ENCODE measurements at regions not wholly inside any gene's neighbourhood (a gene's known extent, or its start where the extent isn't known, plus 50 kb on each side); places are given as distances from the start of the nearest gene placed in this dataset.

GRCh38 chr4:123055943-123056342 is 133.5 kb upstream of the NUDT6 start:
- Histone ChIP-seq H3K9me3 (ENCODE audit: control extremely low read depth in 1 of 5, control insufficient read depth in 4 of 5, insufficient read depth in 2 of 5, low read depth in 1 of 5, low read length in 4 of 5) (peaks cover 4 to 22% (median 18%) of the 10 kb centered on the region in 5 experiments), H3K27ac (ENCODE audit: insufficient read depth in 1 of 2, low read depth in 1 of 2, low read length in 2 of 2, poor library complexity in 1 of 2, severe bottlenecking in 2 of 2) (no peak overlapping the region), H3K4me3 (ENCODE audit: control insufficient read depth in 1 of 7, extremely low read depth in 1 of 7, insufficient read depth in 4 of 7, low read depth in 2 of 7, low read length in 6 of 7) (no peak overlapping the region), H3K4me1 (ENCODE audit: control extremely low read depth in 1 of 4, control insufficient read depth in 4 of 4, insufficient read depth in 4 of 4, low read length in 3 of 4) (no peaks in the 10 kb centered on the region), H3K27me3 (replicated peaks in 2 of 5; ENCODE audit: control insufficient read depth in 4 of 5, insufficient read depth in 5 of 5, low read length in 4 of 5) (no peaks in the 10 kb centered on the region), H3K36me3 (ENCODE audit: control insufficient read depth in 4 of 4, insufficient read depth in 4 of 4, low read length in 3 of 4) (peaks cover 3 to 21% (median 13%) of the 10 kb centered on the region in 4 experiments)
- POLR2A ChIA-PET = no interaction called here
- CTCF ChIA-PET = no interaction called here
- DNase-seq = no peak

- Histone ChIP-seq H3K36me3 (ENCODE audit: control insufficient read depth in 4 of 4, insufficient read depth in 4 of 4, low read length in 3 of 4) (peaks cover 0 to 11% (median 7%) of the 10 kb centered on the region in 4 experiments), H3K9me3 (ENCODE audit: control extremely low read depth in 1 of 5, control insufficient read depth in 4 of 5, insufficient read depth in 2 of 5, low read depth in 1 of 5, low read length in 4 of 5) (peaks cover 0 to 7% (median 0%) of the 10 kb centered on the region in 5 experiments), H3K27ac (ENCODE audit: insufficient read depth in 1 of 2, low read depth in 1 of 2, low read length in 2 of 2, poor library complexity in 1 of 2, severe bottlenecking in 2 of 2) (no peak overlapping the region), H3K4me3 (ENCODE audit: control insufficient read depth in 1 of 7, extremely low read depth in 1 of 7, insufficient read depth in 4 of 7, low read depth in 2 of 7, low read length in 6 of 7) (no peak overlapping the region), H3K4me1 (ENCODE audit: control extremely low read depth in 1 of 4, control insufficient read depth in 4 of 4, insufficient read depth in 4 of 4, low read length in 3 of 4) (no peaks in the 10 kb centered on the region), H3K27me3 (replicated peaks in 2 of 5; ENCODE audit: control insufficient read depth in 4 of 5, insufficient read depth in 5 of 5, low read length in 4 of 5) (no peaks in the 10 kb centered on the region)
- DNase-seq = no peak
- ChIA-PET POLR2A (no interaction called here), CTCF (no interaction called here)
- WGBS (ENCODE audit: insufficient coverage) = 99% methylated on average over 6 of the region's 6 CpGs
Measured at GRCh38 chr4:123060039-123060770, 137.8 kb upstream of the NUDT6 start.

GRCh38 chr4:123064390-123064789 is 142.0 kb upstream of the NUDT6 start:
- H3K27ac ChIP-seq (ENCODE audit: insufficient read depth in 1 of 2, low read depth in 1 of 2, low read length in 2 of 2, poor library complexity in 1 of 2, severe bottlenecking in 2 of 2) = no peak overlapping the region

GRCh38 chr4:123068081-123068480 is 145.7 kb upstream of the NUDT6 start:
- DNase-seq = no peak
- Histone ChIP-seq H3K4me3 (ENCODE audit: control insufficient read depth in 1 of 7, extremely low read depth in 1 of 7, insufficient read depth in 4 of 7, low read depth in 2 of 7, low read length in 6 of 7) (no peak overlapping the region), H3K36me3 (ENCODE audit: control insufficient read depth in 4 of 4, insufficient read depth in 4 of 4, low read length in 3 of 4) (no peaks in the 10 kb centered on the region), H3K4me1 (ENCODE audit: control extremely low read depth in 1 of 4, control insufficient read depth in 4 of 4, insufficient read depth in 4 of 4, low read length in 3 of 4) (peaks cover 0 to 6% (median 0%) of the 10 kb centered on the region in 4 experiments), H3K27me3 (replicated peaks in 2 of 5; ENCODE audit: control insufficient read depth in 4 of 5, insufficient read depth in 5 of 5, low read length in 4 of 5) (no peaks in the 10 kb centered on the region), H3K27ac (ENCODE audit: insufficient read depth in 1 of 2, low read depth in 1 of 2, low read length in 2 of 2, poor library complexity in 1 of 2, severe bottlenecking in 2 of 2) (no peak overlapping the region), H3K9me3 (ENCODE audit: control extremely low read depth in 1 of 5, control insufficient read depth in 4 of 5, insufficient read depth in 2 of 5, low read depth in 1 of 5, low read length in 4 of 5) (no peaks in the 10 kb centered on the region)
- ChIA-PET CTCF (no interaction called here), POLR2A (no interaction called here)
- no CpG with 5 or more reads among the region's 1 CpG for WGBS (ENCODE audit: insufficient coverage)

More at GRCh38 chr4:123064390-123064789, 142.0 kb upstream of the NUDT6 start:
- DNase-seq = no peak
- Histone ChIP-seq H3K4me1 (ENCODE audit: control extremely low read depth in 1 of 4, control insufficient read depth in 4 of 4, insufficient read depth in 4 of 4, low read length in 3 of 4) (peaks cover 0 to 6% (median 0%) of the 10 kb centered on the region in 4 experiments), H3K9me3 (ENCODE audit: control extremely low read depth in 1 of 5, control insufficient read depth in 4 of 5, insufficient read depth in 2 of 5, low read depth in 1 of 5, low read length in 4 of 5) (peaks cover 0 to 7% (median 0%) of the 10 kb centered on the region in 5 experiments), H3K36me3 (ENCODE audit: control insufficient read depth in 4 of 4, insufficient read depth in 4 of 4, low read length in 3 of 4) (peaks cover 0 to 7% (median 2%) of the 10 kb centered on the region in 4 experiments), H3K27me3 (replicated peaks in 2 of 5; ENCODE audit: control insufficient read depth in 4 of 5, insufficient read depth in 5 of 5, low read length in 4 of 5) (no peaks in the 10 kb centered on the region), H3K4me3 (ENCODE audit: control insufficient read depth in 1 of 7, extremely low read depth in 1 of 7, insufficient read depth in 4 of 7, low read depth in 2 of 7, low read length in 6 of 7) (no peak overlapping the region)
- ChIA-PET POLR2A (no interaction called here), CTCF (interaction anchor here (0.9 kb wide), 1 partner anchor 35 kb away, joined by 3 read pairs; no protein-coding TSS in a partner anchor)
- 100% methylated on average over 1 of the region's 1 CpG for WGBS (ENCODE audit: insufficient coverage)

GRCh38 chr4:123072060-123072459 is 149.7 kb upstream of the NUDT6 start:
- no CpG with 5 or more reads among the region's 1 CpG for WGBS (ENCODE audit: insufficient coverage)
- H3K9me3 ChIP-seq (ENCODE audit: control extremely low read depth in 1 of 5, control insufficient read depth in 4 of 5, insufficient read depth in 2 of 5, low read depth in 1 of 5, low read length in 4 of 5) = no peaks in the 10 kb centered on the region
- DNase-seq = no peak
- POLR2A ChIA-PET = no interaction called here
- no peaks in the 10 kb centered on the region for H3K27me3 ChIP-seq (replicated peaks in 2 of 5; ENCODE audit: control insufficient read depth in 4 of 5, insufficient read depth in 5 of 5, low read length in 4 of 5)
- H3K4me1 ChIP-seq (ENCODE audit: control extremely low read depth in 1 of 4, control insufficient read depth in 4 of 4, insufficient read depth in 4 of 4, low read length in 3 of 4) = peaks cover 0 to 6% (median 0%) of the 10 kb centered on the region in 4 experiments
- CTCF ChIA-PET = interaction anchor here (1.2 kb wide), 1 partner anchor 10 kb away, joined by 4 read pairs; no protein-coding TSS in a partner anchor
- H3K27ac ChIP-seq (ENCODE audit: insufficient read depth in 1 of 2, low read depth in 1 of 2, low read length in 2 of 2, poor library complexity in 1 of 2, severe bottlenecking in 2 of 2) = no peak overlapping the region
- H3K36me3 ChIP-seq (ENCODE audit: control insufficient read depth in 4 of 4, insufficient read depth in 4 of 4, low read length in 3 of 4) = no peaks in the 10 kb centered on the region
- no peak overlapping the region for H3K4me3 ChIP-seq (ENCODE audit: control insufficient read depth in 1 of 7, extremely low read depth in 1 of 7, insufficient read depth in 4 of 7, low read depth in 2 of 7, low read length in 6 of 7)

GRCh38 chr4:123073650-123074049 is 151.3 kb upstream of the NUDT6 start:
- POLR2A ChIA-PET = no interaction called here
- no peak overlapping the region for H3K4me3 ChIP-seq (ENCODE audit: control insufficient read depth in 1 of 7, extremely low read depth in 1 of 7, insufficient read depth in 4 of 7, low read depth in 2 of 7, low read length in 6 of 7)
- no peak for DNase-seq
- no peaks in the 10 kb centered on the region for H3K9me3 ChIP-seq (ENCODE audit: control extremely low read depth in 1 of 5, control insufficient read depth in 4 of 5, insufficient read depth in 2 of 5, low read depth in 1 of 5, low read length in 4 of 5)
- no peaks in the 10 kb centered on the region for H3K27me3 ChIP-seq (replicated peaks in 2 of 5; ENCODE audit: control insufficient read depth in 4 of 5, insufficient read depth in 5 of 5, low read length in 4 of 5)
- H3K36me3 ChIP-seq (ENCODE audit: control insufficient read depth in 4 of 4, insufficient read depth in 4 of 4, low read length in 3 of 4) = peaks cover 0 to 5% (median 3%) of the 10 kb centered on the region in 4 experiments
- CTCF ChIA-PET = interaction anchor here (0.6 kb wide), 1 partner anchor 532 kb away, joined by 3 read pairs; no protein-coding TSS in a partner anchor
- no CpG with 5 or more reads among the region's 2 CpGs for WGBS (ENCODE audit: insufficient coverage)
- H3K27ac ChIP-seq (ENCODE audit: insufficient read depth in 1 of 2, low read depth in 1 of 2, low read length in 2 of 2, poor library complexity in 1 of 2, severe bottlenecking in 2 of 2) = no peak overlapping the region
- no peaks in the 10 kb centered on the region for H3K4me1 ChIP-seq (ENCODE audit: control extremely low read depth in 1 of 4, control insufficient read depth in 4 of 4, insufficient read depth in 4 of 4, low read length in 3 of 4)

- DNase-seq = no peak
- H3K9me3 ChIP-seq (ENCODE audit: control extremely low read depth in 1 of 5, control insufficient read depth in 4 of 5, insufficient read depth in 2 of 5, low read depth in 1 of 5, low read length in 4 of 5) = no peaks in the 10 kb centered on the region
- no peaks in the 10 kb centered on the region for H3K4me1 ChIP-seq (ENCODE audit: control extremely low read depth in 1 of 4, control insufficient read depth in 4 of 4, insufficient read depth in 4 of 4, low read length in 3 of 4)
- no CpG with 5 or more reads among the region's 2 CpGs for WGBS (ENCODE audit: insufficient coverage)
- H3K4me3 ChIP-seq (ENCODE audit: control insufficient read depth in 1 of 7, extremely low read depth in 1 of 7, insufficient read depth in 4 of 7, low read depth in 2 of 7, low read length in 6 of 7) = no peak overlapping the region
- CTCF ChIA-PET = no interaction called here
- peaks cover 3 to 5% (median 3%) of the 10 kb centered on the region in 4 experiments for H3K36me3 ChIP-seq (ENCODE audit: control insufficient read depth in 4 of 4, insufficient read depth in 4 of 4, low read length in 3 of 4)
- no peaks in the 10 kb centered on the region for H3K27me3 ChIP-seq (replicated peaks in 2 of 5; ENCODE audit: control insufficient read depth in 4 of 5, insufficient read depth in 5 of 5, low read length in 4 of 5)
- H3K27ac ChIP-seq (ENCODE audit: insufficient read depth in 1 of 2, low read depth in 1 of 2, low read length in 2 of 2, poor library complexity in 1 of 2, severe bottlenecking in 2 of 2) = no peak overlapping the region
- POLR2A ChIA-PET = no interaction called here
Measured at GRCh38 chr4:123077330-123077729, 154.9 kb upstream of the NUDT6 start.

Data from common myeloid progenitor, CD34-positive (primary cell).